ENCODE measurements at regions not wholly inside any gene's neighbourhood (a gene's known extent, or its start where the extent isn't known, plus 50 kb on each side); places are given as distances from the start of the nearest gene placed in this dataset.

DNA sequence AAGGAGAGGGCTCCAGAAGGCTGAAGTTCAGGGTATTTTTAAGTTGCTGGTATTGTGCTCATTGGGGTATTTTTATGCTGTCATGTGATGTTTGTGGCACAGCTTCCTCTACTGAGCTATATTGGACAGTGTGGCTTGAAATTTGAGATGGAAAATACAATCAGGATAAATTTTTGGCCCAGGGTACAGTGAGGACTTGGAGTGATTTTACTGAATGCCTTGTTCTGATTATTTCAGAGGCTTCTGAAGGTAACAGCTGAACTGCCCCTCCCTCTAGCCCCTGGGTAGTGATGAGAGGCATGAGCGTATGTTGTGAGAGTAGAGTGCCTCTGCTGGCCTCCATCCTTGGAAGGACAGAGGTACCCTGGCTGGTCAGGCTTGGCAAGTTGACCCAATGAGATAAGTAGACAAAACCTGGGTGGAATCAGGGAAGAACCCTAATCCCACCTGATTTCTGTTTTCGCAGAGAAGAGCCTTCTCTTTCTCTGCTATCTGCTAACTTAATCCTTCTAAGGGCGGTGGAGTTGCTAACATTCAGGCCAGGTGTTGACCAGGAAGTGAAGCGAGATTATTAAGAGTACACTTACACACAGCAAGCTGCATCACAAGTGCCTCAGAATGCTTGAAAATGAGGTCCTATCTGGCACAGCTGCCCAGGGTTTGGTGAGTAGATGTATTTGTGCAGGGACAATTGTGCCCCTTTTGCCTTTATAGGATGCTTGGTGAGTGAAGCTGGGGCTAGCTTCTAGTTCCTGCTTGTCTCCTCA is 98.1 kb upstream of the CLSTN2 start:
- TF ChIP-seq CBFA2T3 (IDR thresholded peaks at IDR 0.05), result no peak
- no peak for TF ChIP-seq REST (IDR thresholded peaks at IDR 0.05; ENCODE audit: borderline replicate concordance)
- no peak for TF ChIP-seq REST (CRISPR knock-in tag; IDR thresholded peaks at IDR 0.05; ENCODE audit: low read depth)
- no peak for TF ChIP-seq ZNF592 (IDR thresholded peaks at IDR 0.05)
- TF ChIP-seq SAFB2 (IDR thresholded peaks at IDR 0.05; ENCODE audit: borderline replicate concordance, low read depth, low read length, severe bottlenecking), result no peak
- no peak for TF ChIP-seq PCBP1 (IDR thresholded peaks at IDR 0.05; ENCODE audit: low read depth, low read length, poor library complexity, severe bottlenecking)
